GM18873 (cell line): ENCODE measurements at regions not wholly inside any gene's neighbourhood (a gene's known extent, or its start where the extent isn't known, plus 50 kb on each side); places are given as distances from the start of the nearest gene placed in this dataset.
"Not testable (repeated sequence)": the region's sequence is repeated elsewhere in the genome, so short reads cannot be mapped to it uniquely, and the experiment has no call there.

ENCODE experiments used
- ATAC-seq: cut with Tn5 transposase; IDR thresholded peaks from one replicate; pipeline ENCODE4 v1.9.1; 2021; ENCODE audit warnings: mild to moderate bottlenecking, moderate library complexity, moderate number of reproducible peaks; ENCODE audit not compliant: unreplicated experiment, low FRiP score

DNA sequence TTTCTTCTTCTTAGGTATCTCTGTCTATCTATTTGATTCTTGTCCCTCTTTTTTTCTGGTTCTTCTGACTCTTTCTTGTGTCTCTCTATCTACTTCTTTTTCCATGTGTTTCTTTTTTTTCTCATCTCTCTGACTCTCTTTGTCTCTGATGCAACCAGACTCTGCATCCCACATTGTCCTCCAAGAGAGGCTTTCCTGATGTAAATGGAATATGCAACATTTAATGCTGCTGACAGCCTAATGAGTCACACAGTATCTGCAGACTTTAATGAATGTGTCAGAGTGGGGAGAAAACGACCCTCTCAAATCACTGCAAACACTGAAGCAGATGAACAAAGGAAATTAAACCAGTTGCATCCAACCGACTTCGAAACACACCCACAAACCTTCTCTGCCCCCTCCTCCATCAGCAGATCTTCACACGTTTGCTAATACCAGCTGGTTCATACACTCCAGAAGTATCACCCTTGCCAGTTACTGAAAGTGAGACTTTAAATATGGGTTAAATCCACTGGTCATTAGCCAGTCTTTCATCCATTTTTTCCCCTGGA is 351.5 kb downstream of the TXNL1 start:
- ATAC-seq, result no peak

- no peak for ATAC-seq
Measured at GRCh38 chr18:56285387-56286065, 352.9 kb downstream of the TXNL1 start.

DNA sequence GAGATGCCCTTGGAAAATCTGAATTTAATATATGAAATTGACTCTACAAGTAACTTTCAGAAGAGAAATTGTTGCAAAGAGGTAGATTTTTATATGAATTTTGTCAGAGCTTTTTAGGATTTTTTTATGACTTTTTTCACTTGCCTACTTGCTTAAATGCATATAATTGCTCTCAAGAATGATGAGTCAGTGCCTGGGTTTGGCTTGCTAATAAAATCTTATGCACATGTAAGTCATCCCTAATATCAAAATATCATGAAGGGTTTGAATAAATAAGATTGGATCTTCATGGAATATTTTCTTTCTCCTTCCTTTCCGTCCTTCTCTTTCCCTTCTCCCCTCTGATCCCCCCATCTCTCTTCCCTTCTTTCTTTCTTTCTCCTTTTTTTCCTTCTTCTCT is 354.1 kb downstream of the TXNL1 start:
- no peak for ATAC-seq

GRCh38 chr18:56283316-56283715 is 355.1 kb downstream of the TXNL1 start:
- ATAC-seq, result no peak

GRCh38 chr18:56282234-56283104 is 355.9 kb downstream of the TXNL1 start:
- ATAC-seq, result no peak

GRCh38 chr18:56279816-56280215 is 358.6 kb downstream of the TXNL1 start:
- not testable (repeated sequence) for ATAC-seq

- no peak for ATAC-seq
Measured at GRCh38 chr18:56278421-56279003, 359.9 kb downstream of the TXNL1 start.

DNA sequence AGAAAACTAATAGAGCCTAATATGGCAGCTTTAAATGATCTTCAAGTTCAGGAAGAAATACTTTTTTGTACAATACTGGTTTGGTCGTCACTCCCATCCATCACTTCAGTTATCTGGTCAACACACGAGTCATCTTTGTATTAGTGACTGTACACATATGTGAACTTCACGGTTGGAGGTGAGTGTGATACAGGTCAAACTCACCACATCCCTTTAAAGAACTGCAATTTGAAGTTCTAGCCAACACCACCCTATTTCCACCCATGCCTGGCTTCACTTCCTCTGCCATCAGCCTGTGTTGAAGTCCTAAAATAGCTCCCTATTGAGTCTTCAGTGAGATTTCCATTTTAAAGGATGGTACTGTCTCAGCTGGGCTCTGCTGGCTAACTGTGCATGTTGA is 361.9 kb downstream of the TXNL1 start:
- no peak for ATAC-seq

DNA sequence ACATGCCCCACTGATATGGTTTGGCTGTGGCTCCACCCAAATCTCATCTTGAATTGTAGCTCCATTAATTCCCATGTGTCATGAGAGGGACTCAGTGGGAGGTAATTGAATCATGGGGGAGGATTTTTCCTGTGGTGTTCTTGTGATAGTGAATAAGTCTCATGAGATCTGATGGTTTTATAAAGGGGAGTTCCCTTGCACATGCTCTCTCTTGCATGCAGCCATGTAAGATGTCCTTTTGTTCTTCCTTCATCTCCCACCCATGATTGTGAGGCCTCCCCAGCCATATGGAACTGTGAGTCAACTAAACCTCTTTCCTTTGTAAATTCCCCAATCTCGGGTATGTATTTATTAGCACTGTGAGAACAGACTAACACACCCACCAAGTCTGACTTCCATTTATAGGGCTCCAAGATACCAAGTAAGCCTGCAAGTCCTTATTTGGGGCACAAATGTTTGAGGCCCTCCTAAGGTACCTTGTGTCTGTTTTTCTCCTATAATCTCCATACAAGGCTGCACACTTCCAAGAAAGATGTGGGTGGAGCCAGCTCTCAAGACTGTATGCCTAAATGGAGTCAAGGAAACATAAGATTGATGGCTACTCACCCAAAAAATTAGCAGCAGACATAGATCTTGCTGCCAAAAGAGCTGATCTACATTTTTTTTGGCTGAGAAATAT is 364.7 kb downstream of the TXNL1 start:
- ATAC-seq, result no peak

DNA sequence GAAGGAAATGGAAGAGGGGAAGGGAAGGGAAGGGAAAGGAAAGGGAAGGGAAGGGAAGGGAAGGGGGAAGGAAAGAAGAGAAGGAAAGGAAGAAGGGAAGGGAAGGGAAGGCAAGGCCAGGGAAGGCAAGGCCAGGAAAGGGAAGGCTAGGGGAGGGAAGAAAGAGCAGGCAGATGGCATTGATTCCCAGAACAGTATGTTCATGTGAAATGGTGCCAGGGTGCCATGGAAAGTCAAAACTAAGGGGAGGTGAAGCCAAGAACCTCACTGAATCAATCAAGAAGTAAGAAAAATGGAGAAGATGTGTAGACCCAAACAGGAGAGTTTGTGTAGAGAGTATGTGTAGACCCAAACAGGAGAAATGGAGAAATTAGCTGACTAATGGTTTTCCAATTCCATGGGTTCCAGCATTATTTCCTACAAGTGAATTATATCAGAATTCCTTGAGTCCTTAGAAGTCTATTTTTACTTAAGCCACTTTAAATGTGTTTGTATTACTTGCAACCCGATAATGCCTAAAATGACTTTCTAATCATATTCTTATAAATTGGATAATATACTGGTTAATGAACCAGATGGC is 367.6 kb downstream of the TXNL1 start:
- no peak for ATAC-seq

DNA sequence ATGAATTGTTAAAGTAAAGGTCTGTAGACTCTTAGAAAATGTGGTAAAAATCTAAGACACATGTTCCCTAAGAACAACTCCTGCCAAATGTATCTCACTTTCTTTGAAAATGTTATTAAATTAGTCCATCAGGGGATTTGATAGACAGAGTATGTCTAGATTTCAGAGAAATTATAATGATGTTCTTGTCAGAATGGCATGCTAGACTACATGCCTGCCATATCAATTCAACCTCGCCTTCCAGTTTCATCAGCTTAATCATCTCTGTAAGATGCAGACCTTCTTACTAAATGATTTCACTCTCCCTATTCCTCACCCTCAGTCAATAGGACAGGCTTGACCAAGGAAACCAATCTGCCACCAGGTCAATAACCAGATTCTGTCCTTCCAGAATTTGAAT is 368.4 kb downstream of the TXNL1 start:
- ATAC-seq, result no peak

DNA sequence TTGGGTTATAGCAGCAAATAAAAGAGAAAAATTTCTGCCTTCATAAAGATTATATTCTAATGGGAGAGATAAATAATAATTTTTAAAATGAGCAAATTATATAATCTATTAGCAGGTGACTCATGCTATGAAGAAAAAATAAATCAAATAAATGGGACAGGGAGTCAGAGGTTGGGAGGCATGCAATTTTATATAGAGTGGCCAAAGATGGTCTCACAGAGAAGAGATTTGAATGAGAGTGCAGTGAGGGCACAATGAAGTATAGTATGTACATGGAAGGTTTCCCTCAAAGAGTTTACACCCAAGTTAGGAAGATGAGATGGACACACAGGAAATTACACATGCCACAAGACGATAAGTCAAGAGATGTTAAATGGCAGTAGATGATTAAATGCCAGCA is 369.4 kb downstream of the TXNL1 start:
- no peak for ATAC-seq

DNA sequence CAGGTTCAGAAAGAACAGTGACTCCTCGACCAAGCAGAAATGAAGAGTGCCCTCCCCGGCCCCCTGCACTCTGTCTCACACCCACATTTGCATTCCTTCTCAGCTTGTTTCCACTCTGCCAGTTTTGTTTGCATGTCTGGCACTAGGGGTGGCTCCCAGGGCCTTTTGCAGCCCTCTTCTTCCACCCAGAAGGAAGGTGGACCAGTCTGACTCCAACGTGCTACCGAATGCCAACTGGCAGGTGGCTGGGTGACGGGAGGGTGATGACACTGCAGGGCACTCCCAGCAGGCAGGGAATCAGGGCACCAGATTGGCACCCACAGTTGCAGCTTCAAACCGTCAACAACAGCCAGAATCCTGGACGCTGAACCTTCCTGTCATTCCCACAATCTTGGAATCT is 371.1 kb downstream of the TXNL1 start:
- ATAC-seq, result no peak

- ATAC-seq, result no peak
Measured at GRCh38 chr18:56258178-56258577, 380.2 kb downstream of the TXNL1 start.

DNA sequence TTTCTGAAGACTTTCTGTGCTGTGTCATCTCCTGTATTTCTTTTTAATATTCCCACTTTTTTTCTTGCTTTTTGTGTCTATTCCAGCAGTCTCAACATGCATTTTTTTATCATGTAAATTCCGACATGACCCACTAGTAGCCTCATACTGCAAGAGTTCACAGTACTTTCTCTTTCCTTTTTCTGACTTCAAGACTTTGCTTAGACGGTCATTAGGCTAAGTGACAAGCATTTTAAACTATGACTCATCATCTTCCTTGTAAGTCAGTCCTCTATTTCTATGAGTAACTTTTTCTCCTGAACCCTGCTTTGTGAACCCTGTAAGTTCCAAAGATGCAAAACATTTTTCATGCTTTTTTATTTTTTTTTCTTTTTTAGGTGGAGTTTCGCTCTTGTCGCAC is 381.2 kb downstream of the TXNL1 start:
- no peak for ATAC-seq

GRCh38 chr18:56256659-56257058 is 381.7 kb downstream of the TXNL1 start:
- ATAC-seq, result no peak

DNA sequence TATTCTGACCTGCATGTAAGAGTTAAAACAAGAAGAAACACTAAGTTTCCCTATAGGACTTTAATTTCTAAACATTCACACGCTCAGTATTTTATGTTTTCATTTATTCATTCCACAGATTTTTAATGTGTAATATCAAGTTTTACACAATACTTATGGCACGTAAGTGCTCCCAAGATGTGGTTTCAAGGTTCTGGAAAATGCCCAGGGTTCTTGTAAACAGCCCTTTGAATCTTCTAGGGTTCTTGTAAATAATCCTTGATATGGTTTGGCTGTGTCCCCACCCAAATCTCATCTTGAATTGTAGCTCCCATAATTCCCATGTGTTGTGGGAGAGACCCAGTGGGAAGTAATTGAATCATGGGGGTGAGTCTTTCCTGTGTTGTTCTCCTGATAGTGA is 383.0 kb downstream of the TXNL1 start:
- ATAC-seq, result no peak

DNA sequence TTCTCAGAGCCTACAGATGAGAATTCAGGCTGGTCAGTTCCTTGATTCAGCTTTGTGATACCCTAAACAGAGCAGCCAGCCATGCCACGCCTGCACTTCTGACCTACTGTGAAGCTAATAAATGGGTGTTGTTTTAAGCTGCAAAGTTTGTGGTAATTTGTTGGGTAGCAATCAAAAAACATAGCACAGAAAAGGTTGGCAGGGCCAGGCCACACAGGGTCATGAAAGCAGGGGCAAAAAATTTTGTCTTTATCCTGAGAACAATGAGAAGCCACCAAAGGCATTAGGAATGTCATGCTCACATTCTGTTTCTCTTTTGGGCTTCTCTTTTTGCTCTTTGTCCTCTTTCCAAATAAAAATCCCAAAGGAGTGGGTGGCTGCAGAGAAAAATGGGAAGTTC is 385.9 kb downstream of the TXNL1 start:
- ATAC-seq, result no peak

- peak; percentile 91 for ATAC-seq
Measured at GRCh38 chr18:56248610-56249235, 389.7 kb downstream of the TXNL1 start.

GRCh38 chr18:56246916-56247315 is 391.5 kb downstream of the TXNL1 start:
- ATAC-seq, result no peak
